ENCODE measurements at regions not wholly inside any gene's neighbourhood (a gene's known extent, or its start where the extent isn't known, plus 50 kb on each side); places are given as distances from the start of the nearest gene placed in this dataset.
"Not testable (repeated sequence)": the region's sequence is repeated elsewhere in the genome, so short reads cannot be mapped to it uniquely, and the experiment has no call there.

DNA sequence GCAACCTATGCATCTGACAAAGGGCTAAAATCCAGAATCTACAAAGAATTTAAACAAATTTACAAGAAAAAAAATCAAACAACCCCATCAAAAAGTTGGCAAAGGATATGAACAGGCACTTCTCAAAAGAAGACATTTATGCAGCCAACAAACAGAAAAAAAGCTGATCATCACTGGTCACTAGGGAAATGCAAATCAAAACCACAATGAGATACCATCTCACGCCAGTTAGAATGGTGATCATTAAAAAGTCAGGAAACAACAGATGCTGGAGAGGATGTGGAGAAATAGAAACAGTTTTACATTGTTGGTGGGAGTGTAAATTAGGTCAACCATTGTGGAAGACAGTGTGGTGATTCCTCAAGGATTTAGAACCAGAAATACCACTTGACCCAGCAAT, 229.6 kb upstream of the KITLG start:
- TF ChIP-seq CTCF (IDR thresholded peaks at IDR 0.05; ENCODE audit: low read depth, low read length, poor library complexity, severe bottlenecking); EZH2phosphoT487 (IDR thresholded peaks at IDR 0.05; ENCODE audit: borderline replicate concordance, low read length): not testable (repeated sequence)

Measured in DOHH2 (cell line).